ENCODE measurements at regions not wholly inside any gene's neighbourhood (a gene's known extent, or its start where the extent isn't known, plus 50 kb on each side); places are given as distances from the start of the nearest gene placed in this dataset.

DNA sequence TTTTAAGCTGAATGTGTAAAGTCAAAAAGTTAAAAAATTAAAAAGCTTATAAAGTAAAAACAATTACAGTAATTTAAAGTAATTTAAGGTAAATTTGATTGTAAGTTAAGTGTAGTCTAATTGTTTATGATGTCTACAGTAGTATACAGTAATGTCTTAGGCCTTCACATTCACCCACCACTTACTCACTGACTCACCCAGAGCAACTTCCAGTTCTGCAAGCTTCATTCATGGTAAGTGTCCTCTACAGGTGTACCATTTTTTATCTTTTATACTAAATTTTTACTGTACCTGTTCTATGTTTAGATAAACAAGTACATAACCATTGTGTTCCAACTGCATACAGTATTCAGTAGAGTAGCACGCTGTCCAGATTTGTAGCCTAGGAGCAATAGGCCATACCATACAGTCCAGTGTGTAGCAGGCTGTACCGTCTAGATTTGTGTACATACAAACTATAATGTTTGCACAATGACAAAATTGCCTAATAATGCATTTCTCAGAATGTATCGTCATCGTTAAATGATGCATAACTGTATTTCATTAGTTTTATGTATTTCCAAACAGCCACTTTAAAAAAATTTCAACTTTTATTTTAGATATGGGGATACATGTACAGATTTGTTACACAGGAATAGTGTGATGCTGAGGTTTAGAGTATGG, 319.3 kb downstream of the DYSF start:
- Histone ChIP-seq H3K4me3 (replicated peaks; ENCODE audit: insufficient read depth, low read length) (no peak overlapping the region), H3K27ac (replicated peaks) (no peak overlapping the region), H3K27me3 (ENCODE audit: insufficient read depth, poor library complexity, severe bottlenecking) (no peaks in the 10 kb centered on the region)
- DNase-seq (ENCODE audit: low read depth in 1 of 2, low spot score in 1 of 2) = no peak
- TF ChIP-seq POLR2AphosphoS5 (IDR thresholded peaks at IDR 0.05; ENCODE audit: low read depth) = no peak
- TF ChIP-seq, protein P1, sequence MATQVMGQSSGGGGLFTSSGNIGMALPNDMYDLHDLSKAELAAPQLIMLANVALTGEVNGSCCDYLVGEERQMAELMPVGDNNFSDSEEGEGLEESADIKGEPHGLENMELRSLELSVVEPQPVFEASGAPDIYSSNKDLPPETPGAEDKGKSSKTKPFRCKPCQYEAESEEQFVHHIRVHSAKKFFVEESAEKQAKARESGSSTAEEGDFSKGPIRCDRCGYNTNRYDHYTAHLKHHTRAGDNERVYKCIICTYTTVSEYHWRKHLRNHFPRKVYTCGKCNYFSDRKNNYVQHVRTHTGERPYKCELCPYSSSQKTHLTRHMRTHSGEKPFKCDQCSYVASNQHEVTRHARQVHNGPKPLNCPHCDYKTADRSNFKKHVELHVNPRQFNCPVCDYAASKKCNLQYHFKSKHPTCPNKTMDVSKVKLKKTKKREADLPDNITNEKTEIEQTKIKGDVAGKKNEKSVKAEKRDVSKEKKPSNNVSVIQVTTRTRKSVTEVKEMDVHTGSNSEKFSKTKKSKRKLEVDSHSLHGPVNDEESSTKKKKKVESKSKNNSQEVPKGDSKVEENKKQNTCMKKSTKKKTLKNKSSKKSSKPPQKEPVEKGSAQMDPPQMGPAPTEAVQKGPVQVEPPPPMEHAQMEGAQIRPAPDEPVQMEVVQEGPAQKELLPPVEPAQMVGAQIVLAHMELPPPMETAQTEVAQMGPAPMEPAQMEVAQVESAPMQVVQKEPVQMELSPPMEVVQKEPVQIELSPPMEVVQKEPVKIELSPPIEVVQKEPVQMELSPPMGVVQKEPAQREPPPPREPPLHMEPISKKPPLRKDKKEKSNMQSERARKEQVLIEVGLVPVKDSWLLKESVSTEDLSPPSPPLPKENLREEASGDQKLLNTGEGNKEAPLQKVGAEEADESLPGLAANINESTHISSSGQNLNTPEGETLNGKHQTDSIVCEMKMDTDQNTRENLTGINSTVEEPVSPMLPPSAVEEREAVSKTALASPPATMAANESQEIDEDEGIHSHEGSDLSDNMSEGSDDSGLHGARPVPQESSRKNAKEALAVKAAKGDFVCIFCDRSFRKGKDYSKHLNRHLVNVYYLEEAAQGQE (IDR thresholded peaks at IDR 0.05; ENCODE audit: insufficient replicate concordance, low read depth) = no peak
- no peak for TF ChIP-seq GABPA (IDR thresholded peaks at IDR 0.05; ENCODE audit: low read depth)
- no peak for TF ChIP-seq SPI1 (IDR thresholded peaks at IDR 0.05; ENCODE audit: borderline replicate concordance, low read depth)
- TF ChIP-seq, protein P2, sequence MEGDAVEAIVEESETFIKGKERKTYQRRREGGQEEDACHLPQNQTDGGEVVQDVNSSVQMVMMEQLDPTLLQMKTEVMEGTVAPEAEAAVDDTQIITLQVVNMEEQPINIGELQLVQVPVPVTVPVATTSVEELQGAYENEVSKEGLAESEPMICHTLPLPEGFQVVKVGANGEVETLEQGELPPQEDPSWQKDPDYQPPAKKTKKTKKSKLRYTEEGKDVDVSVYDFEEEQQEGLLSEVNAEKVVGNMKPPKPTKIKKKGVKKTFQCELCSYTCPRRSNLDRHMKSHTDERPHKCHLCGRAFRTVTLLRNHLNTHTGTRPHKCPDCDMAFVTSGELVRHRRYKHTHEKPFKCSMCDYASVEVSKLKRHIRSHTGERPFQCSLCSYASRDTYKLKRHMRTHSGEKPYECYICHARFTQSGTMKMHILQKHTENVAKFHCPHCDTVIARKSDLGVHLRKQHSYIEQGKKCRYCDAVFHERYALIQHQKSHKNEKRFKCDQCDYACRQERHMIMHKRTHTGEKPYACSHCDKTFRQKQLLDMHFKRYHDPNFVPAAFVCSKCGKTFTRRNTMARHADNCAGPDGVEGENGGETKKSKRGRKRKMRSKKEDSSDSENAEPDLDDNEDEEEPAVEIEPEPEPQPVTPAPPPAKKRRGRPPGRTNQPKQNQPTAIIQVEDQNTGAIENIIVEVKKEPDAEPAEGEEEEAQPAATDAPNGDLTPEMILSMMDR (IDR thresholded peaks at IDR 0.05; ENCODE audit: insufficient read depth, low read length) = no peak

DNA sequence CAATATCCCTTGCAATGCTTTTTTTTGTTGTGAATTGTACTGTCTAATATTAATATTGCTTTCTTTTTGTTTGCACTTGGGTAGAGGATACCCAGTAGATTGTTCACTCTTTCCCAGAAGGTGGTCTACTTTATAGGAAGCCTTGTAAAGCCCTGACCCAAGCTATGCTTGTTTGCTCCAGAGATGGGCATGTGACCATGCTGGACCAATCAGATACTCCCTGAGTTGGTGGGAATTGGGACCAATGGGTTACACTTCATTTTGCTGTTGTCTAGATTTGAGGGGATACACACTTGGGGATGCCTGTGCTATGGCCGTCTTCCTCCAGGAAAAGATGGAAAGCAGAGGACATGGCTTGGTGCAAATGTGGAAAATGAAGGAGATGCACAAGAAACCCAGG, 314.3 kb downstream of the DYSF start:
- Histone ChIP-seq H3K4me3 (replicated peaks; ENCODE audit: insufficient read depth, low read length) (no peak overlapping the region), H3K27ac (replicated peaks) (no peak overlapping the region), H3K27me3 (ENCODE audit: insufficient read depth, poor library complexity, severe bottlenecking) (peaks cover 3% of the 10 kb centered on the region)
- TF ChIP-seq POLR2AphosphoS5 (IDR thresholded peaks at IDR 0.05; ENCODE audit: low read depth) = no peak
- TF ChIP-seq, protein P2 (IDR thresholded peaks at IDR 0.05; ENCODE audit: insufficient read depth, low read length) = no peak
- no peak for DNase-seq (ENCODE audit: low read depth in 1 of 2, low spot score in 1 of 2)

DNA sequence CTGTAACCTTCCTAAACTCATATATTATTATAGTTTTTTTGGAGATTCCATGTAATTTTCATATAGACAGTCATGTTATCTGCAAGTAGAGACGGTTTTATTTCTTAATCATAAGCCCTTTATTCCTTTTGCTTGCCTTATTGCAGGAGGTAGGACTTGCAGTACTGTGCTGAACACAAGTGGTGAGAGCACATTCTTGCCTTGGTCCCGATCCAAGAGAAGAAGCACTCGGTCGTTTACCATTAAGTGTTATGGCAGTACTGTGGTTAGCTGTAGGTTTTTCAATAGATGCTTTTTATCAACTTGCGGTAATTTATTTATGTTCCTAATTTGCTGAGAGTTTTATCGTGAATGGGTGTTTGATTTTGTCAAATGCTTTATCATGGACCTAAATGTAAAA, 305.7 kb downstream of the DYSF start:
- DNase-seq (ENCODE audit: low read depth in 1 of 2, low spot score in 1 of 2) = no peak
- H3K27me3 ChIP-seq (ENCODE audit: insufficient read depth, poor library complexity, severe bottlenecking) = peaks cover 5% of the 10 kb centered on the region
- no peak for TF ChIP-seq GABPA (IDR thresholded peaks at IDR 0.05; ENCODE audit: low read depth)
- TF ChIP-seq, protein P1 (IDR thresholded peaks at IDR 0.05; ENCODE audit: insufficient replicate concordance, low read depth) = no peak
- no peak overlapping the region for H3K27ac ChIP-seq (replicated peaks)
- no peak overlapping the region for H3K4me3 ChIP-seq (replicated peaks; ENCODE audit: insufficient read depth, low read length)

DNA sequence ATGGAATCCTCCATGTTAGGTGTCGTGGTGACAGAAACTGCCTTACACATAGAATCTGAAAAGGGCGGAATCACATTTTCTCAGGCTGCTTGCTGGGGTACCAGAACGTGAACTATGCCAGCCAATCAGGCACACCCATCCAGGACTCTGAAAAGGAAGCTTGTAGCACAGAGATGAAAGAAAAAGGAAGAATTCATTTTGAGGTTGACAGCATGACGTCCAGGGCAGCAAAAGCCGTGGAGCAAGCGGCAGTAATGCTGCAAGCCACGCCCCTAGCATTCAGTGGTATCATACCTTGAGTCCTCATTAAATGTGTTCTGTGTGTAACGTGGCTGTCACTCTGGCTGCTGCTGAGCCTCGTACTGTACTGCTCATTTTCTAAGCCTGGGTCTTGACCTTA, 304.0 kb downstream of the DYSF start:
- Histone ChIP-seq H3K4me3 (replicated peaks; ENCODE audit: insufficient read depth, low read length) (no peak overlapping the region), H3K27me3 (ENCODE audit: insufficient read depth, poor library complexity, severe bottlenecking) (peaks cover 5% of the 10 kb centered on the region), H3K27ac (replicated peaks) (no peak overlapping the region)
- TF ChIP-seq, protein P2 (IDR thresholded peaks at IDR 0.05; ENCODE audit: insufficient read depth, low read length) = no peak
- no peak for TF ChIP-seq SPI1 (IDR thresholded peaks at IDR 0.05; ENCODE audit: borderline replicate concordance, low read depth)
- no peak for TF ChIP-seq POLR2AphosphoS5 (IDR thresholded peaks at IDR 0.05; ENCODE audit: low read depth)
- TF ChIP-seq, protein P1 (IDR thresholded peaks at IDR 0.05; ENCODE audit: insufficient replicate concordance, low read depth) = no peak
- no peak for TF ChIP-seq GABPA (IDR thresholded peaks at IDR 0.05; ENCODE audit: low read depth)
- no peak for DNase-seq (ENCODE audit: low read depth in 1 of 2, low spot score in 1 of 2)

Data from HL-60 (cell line).